Prostate gland (tissue), 2 donors: ENCODE measurements at regions not wholly inside any gene's neighbourhood (a gene's known extent, or its start where the extent isn't known, plus 50 kb on each side); places are given as distances from the start of the nearest gene placed in this dataset.

Experiments
- POLR2A ChIP-seq: fragments of 450-650 bp; IDR thresholded peaks from one replicate; pipeline ENCODE4 v1.6.1; 2016; ENCODE audit warnings: antibody characterized with exemption, mild to moderate bottlenecking
- POLR2AphosphoS5 ChIP-seq: sonication (generic); formaldehyde crosslinking; IDR thresholded peaks from one replicate; pipeline ENCODE4 v1.6.1; 2017; ENCODE audit warnings: antibody characterized with exemption
- TF ChIP-seq, protein P1 (sequence below), 4 experiments: fragments of 200-600 bp in 2 of 4; fragments of 450-650 bp in 2 of 4; sonication (generic) in 2 of 4; IDR thresholded peaks; 1 replicate in 3 of 4; 2 replicates in 1 of 4; pipeline ENCODE4 v1.5.1; 2016 to 2019; ENCODE audit warnings: antibody characterized with exemption in 4 of 4, mild to moderate bottlenecking in 2 of 4, moderate library complexity in 2 of 4

DNA sequence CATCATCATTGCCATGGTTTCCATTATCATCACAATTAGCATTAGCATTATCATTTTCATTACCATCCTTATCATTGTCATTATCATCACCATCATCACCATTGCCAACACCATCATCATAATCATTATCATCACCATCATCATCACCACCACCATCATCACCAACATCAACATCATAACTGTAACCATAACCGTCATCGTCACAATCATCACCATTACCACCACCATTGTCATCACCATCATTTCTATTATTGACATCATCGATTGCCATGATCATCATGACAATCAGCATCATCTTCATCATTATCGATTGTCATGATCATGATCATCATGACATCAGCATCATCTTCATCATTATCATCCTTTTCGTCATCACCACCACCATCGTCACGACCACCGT lies 88.9 kb upstream of the MSX1 start:
- TF ChIP-seq POLR2A (no peak), POLR2AphosphoS5 (no peak)
- TF ChIP-seq, protein P1, sequence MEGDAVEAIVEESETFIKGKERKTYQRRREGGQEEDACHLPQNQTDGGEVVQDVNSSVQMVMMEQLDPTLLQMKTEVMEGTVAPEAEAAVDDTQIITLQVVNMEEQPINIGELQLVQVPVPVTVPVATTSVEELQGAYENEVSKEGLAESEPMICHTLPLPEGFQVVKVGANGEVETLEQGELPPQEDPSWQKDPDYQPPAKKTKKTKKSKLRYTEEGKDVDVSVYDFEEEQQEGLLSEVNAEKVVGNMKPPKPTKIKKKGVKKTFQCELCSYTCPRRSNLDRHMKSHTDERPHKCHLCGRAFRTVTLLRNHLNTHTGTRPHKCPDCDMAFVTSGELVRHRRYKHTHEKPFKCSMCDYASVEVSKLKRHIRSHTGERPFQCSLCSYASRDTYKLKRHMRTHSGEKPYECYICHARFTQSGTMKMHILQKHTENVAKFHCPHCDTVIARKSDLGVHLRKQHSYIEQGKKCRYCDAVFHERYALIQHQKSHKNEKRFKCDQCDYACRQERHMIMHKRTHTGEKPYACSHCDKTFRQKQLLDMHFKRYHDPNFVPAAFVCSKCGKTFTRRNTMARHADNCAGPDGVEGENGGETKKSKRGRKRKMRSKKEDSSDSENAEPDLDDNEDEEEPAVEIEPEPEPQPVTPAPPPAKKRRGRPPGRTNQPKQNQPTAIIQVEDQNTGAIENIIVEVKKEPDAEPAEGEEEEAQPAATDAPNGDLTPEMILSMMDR (IDR thresholded peaks at IDR 0.05), result no peak
